ENCODE measurements at regions not wholly inside any gene's neighbourhood (a gene's known extent, or its start where the extent isn't known, plus 50 kb on each side); places are given as distances from the start of the nearest gene placed in this dataset.

GRCh38 chr20:23273776-23274175 is 76.8 kb upstream of the NXT1 start:
- no peak for TF ChIP-seq CTCF (IDR thresholded peaks at IDR 0.05)
- no peak for TF ChIP-seq ZFX (IDR thresholded peaks at IDR 0.05; ENCODE audit: borderline replicate concordance)

Data from 22Rv1 (cell line).